Stimulated activated naive CD4-positive, alpha-beta T cell (primary cell): ENCODE measurements at regions not wholly inside any gene's neighbourhood (a gene's known extent, or its start where the extent isn't known, plus 50 kb on each side); places are given as distances from the start of the nearest gene placed in this dataset.

Experiments used
- DNase-seq, 6 experiments: peaks; one replicate each; lab custom pipeline; 2025; lab: John Stamatoyannopoulos, UW

GRCh38 chr14:25150934-25151790 lies 101.2 kb upstream of the STXBP6 start:
- peak in 1 of 6 experiments; percentile 8 for DNase-seq

- DNase-seq: no peak
These were observed 100.5 kb upstream of the STXBP6 start for GRCh38 chr14:25150401-25150800.

GRCh38 chr14:25140411-25140810 lies 90.5 kb upstream of the STXBP6 start:
- DNase-seq: no peak

- no peak for DNase-seq
These were observed 86.9 kb upstream of the STXBP6 start for GRCh38 chr14:25136811-25137210.

GRCh38 chr14:25134184-25134583 lies 84.2 kb upstream of the STXBP6 start:
- DNase-seq: no peak

- DNase-seq: peak in 1 of 6 experiments; percentile 44
These were observed 82.9 kb upstream of the STXBP6 start for GRCh38 chr14:25132732-25133422.

- DNase-seq: no peak
These were observed 82.1 kb upstream of the STXBP6 start for GRCh38 chr14:25132094-25132493.

- DNase-seq: no peak
These were observed 72.9 kb upstream of the STXBP6 start for GRCh38 chr14:25122843-25123242.

GRCh38 chr14:25122211-25122610 lies 72.3 kb upstream of the STXBP6 start:
- no peak for DNase-seq

GRCh38 chr14:25121337-25122129 lies 71.6 kb upstream of the STXBP6 start:
- DNase-seq: no peak

- DNase-seq: no peak
These were observed 70.3 kb upstream of the STXBP6 start for GRCh38 chr14:25120261-25120660.

GRCh38 chr14:25118671-25119070 lies 68.7 kb upstream of the STXBP6 start:
- DNase-seq: no peak

- DNase-seq: no peak
These were observed 67.4 kb upstream of the STXBP6 start for GRCh38 chr14:25117342-25117741.

GRCh38 chr14:25116607-25117006 lies 66.7 kb upstream of the STXBP6 start:
- no peak for DNase-seq

GRCh38 chr14:25113394-25113793 lies 63.4 kb upstream of the STXBP6 start:
- DNase-seq: no peak

- no peak for DNase-seq
These were observed 61.2 kb upstream of the STXBP6 start for GRCh38 chr14:25111061-25111601.

- no peak for DNase-seq
These were observed 60.2 kb upstream of the STXBP6 start for GRCh38 chr14:25110106-25110505.

GRCh38 chr14:25108959-25109358 lies 59.0 kb upstream of the STXBP6 start:
- no peak for DNase-seq

GRCh38 chr14:25108291-25108690 lies 58.3 kb upstream of the STXBP6 start:
- DNase-seq: no peak

- DNase-seq: no peak
These were observed 53.9 kb upstream of the STXBP6 start for GRCh38 chr14:25103820-25104219.

- no peak for DNase-seq
These were observed 53.3 kb upstream of the STXBP6 start for GRCh38 chr14:25103271-25103670.

GRCh38 chr14:25102788-25103187 lies 52.8 kb upstream of the STXBP6 start:
- DNase-seq: no peak
